Memory B cell (primary cell): ENCODE measurements at regions not wholly inside any gene's neighbourhood (a gene's known extent, or its start where the extent isn't known, plus 50 kb on each side); places are given as distances from the start of the nearest gene placed in this dataset.
A peak's percentile ranks its signal among the peaks of the same experiment; 100 is the strongest.

Experiments
- ATAC-seq: fragments of 150-1000 bp; cut with Tn5 transposase; 2 replicates; pipeline ENCODE4 v1.10.0; 2021; ENCODE audit warnings: low read depth, mild to moderate bottlenecking, moderate library complexity
- DNase-seq, 2 donors: peaks; one replicate each; pipeline ENCODE4 v3.0.0; 2022; ENCODE audit warnings: low spot score in 2 of 2
- H3K27ac Mint-ChIP-seq: one replicate; pipeline ENCODE4 v1.8.0; 2022; ENCODE audit warnings: mild to moderate bottlenecking, moderate library complexity, mixed read lengths
- H3K27me3 Mint-ChIP-seq: one replicate; pipeline ENCODE4 v1.8.0; 2022; ENCODE audit warnings: mixed read lengths
- H3K36me3 Mint-ChIP-seq: one replicate; pipeline ENCODE4 v1.8.0; 2022; ENCODE audit warnings: mild to moderate bottlenecking, mixed read lengths
- H3K4me1 Mint-ChIP-seq: one replicate; pipeline ENCODE4 v1.8.0; 2022; ENCODE audit warnings: mixed read lengths
- H3K4me3 Mint-ChIP-seq: one replicate; pipeline ENCODE4 v1.8.0; 2022; ENCODE audit warnings: mild to moderate bottlenecking, moderate library complexity, mixed read lengths
- H3K9me3 Mint-ChIP-seq: one replicate; pipeline ENCODE4 v1.8.0; 2022; ENCODE audit warnings: mixed read lengths

DNA sequence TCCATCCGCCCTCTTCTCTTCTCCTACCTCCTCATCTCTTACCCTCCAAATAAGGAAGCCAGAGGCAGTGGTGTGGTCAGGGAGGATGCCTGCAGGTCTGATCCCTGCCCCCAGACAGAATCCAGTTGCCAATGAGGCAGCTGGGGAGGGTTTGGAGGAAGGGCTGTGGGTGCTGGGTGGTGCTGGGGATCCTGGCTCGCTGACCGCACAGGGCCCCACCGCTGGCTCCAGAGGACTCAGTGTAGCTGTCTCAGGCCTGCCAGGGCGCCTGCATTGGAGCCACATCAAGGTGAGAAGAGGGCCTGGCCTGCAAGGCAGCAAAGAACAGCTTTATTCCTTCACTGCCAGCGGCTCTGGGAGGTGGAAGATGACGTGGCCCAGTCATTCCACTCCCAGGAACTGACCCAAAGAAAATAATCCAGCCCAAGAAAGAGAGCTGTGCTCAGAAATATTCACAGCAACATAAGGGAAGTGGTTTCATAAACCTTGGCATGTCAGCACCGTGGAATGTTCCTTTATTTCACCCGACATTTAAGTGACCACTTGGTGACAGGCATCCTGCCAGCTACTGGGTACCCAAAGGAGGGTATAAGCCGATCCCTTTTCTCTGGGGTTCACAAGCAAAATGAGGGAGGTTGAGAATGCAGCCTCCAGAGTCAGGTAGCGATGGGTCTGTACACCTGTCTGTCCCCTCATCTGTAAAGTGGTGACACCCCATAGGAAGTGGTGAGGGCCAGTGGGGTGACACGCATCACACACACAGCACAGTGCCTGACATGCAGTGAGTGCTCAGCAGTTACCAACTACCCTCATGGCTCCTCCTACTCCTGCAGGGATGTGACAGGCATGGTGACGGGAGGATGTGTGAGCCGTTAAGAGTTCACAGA is 125.1 kb downstream of the SNX5 start:
- H3K4me3 Mint-ChIP-seq, result no peak overlapping the region
- ATAC-seq (peak; percentile 67), DNase-seq (no peak)
- peaks cover 2% of the 10 kb centered on the region for H3K9me3 Mint-ChIP-seq
- H3K36me3 Mint-ChIP-seq, result no peaks in the 10 kb centered on the region
- H3K4me1 Mint-ChIP-seq, result peaks cover 39% of the 10 kb centered on the region
- peaks cover 5% of the 10 kb centered on the region for H3K27me3 Mint-ChIP-seq
- no peak overlapping the region for H3K27ac Mint-ChIP-seq

DNA sequence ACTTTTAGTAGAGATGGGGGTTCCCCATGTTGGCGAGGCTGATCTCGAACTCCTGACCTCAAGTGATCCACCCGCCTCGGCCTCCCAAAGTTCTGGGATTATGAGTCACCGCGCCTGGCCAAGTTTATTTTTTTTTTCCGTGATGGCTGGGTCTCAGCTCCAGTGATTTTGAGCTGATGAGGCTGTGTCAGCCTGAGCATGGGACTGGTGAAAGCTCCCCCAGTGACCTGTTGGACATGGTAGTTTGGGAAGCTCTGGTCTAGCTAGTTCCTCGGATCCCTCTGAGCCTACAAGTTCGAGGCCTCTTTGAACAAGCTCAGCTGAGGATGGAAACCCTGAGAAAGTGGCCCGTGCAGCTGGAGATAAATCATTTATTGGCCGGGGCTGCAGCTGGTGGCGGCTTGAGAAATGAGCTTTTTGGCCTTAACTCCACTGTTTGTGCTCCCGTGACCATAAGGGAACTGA is 126.8 kb downstream of the SNX5 start:
- H3K27me3 Mint-ChIP-seq, result peaks cover 5% of the 10 kb centered on the region
- H3K9me3 Mint-ChIP-seq, result peaks cover 2% of the 10 kb centered on the region
- H3K36me3 Mint-ChIP-seq, result no peaks in the 10 kb centered on the region
- ATAC-seq, result no peak
- H3K27ac Mint-ChIP-seq, result no peak overlapping the region
- H3K4me3 Mint-ChIP-seq, result no peak overlapping the region
- H3K4me1 Mint-ChIP-seq, result peaks cover 25% of the 10 kb centered on the region
- DNase-seq, result no peak

DNA sequence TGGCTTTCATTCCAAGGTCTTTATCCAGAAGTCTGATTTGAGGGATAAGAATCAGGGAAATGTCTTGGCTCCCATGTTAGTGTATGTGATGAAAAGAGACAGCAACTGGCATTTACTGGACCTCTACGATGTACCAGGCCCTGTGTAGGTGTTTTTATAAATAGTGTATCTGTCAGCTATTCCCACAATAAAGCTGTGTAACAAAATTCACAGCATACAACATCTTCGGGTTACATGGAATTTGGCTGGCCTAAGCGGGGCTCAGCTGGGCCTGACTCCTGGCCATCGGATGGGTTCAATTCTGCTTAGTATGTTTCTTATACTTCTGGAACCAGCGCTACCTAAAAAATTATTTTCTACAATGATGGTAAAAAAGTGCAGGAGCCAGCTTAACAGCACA is 128.2 kb downstream of the SNX5 start:
- no peak overlapping the region for H3K4me3 Mint-ChIP-seq
- H3K27ac Mint-ChIP-seq, result no peak overlapping the region
- H3K4me1 Mint-ChIP-seq, result peaks cover 15% of the 10 kb centered on the region
- H3K36me3 Mint-ChIP-seq, result no peaks in the 10 kb centered on the region
- ATAC-seq (no peak), DNase-seq (no peak)
- peaks cover 2% of the 10 kb centered on the region for H3K9me3 Mint-ChIP-seq
- peaks cover 5% of the 10 kb centered on the region for H3K27me3 Mint-ChIP-seq

DNA sequence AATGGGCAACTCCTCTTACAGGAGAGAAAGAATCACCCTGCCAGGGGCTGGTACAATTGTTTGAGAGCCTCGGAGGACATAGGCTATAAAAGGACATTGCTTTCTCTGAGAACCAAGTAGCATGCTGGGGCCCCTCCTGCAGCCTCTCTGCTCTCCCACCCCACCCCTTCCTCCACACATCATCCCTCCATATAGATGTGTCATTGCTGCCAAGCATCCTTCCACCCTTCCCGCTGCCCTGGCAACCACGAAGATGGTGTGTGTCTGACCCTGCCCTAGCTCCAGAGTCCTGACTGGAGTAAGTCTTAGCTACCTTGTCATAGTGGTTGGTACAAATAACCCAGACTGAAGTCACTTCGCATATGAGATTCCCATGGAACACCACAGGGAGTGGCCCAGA is 129.7 kb downstream of the SNX5 start:
- H3K4me1 Mint-ChIP-seq, result peaks cover 6% of the 10 kb centered on the region
- H3K4me3 Mint-ChIP-seq, result no peak overlapping the region
- H3K27ac Mint-ChIP-seq, result peak overlapping the region; percentile 0
- peaks cover 2% of the 10 kb centered on the region for H3K9me3 Mint-ChIP-seq
- no peaks in the 10 kb centered on the region for H3K36me3 Mint-ChIP-seq
- DNase-seq, result no peak
- peaks cover 4% of the 10 kb centered on the region for H3K27me3 Mint-ChIP-seq
- ATAC-seq, result no peak

DNA sequence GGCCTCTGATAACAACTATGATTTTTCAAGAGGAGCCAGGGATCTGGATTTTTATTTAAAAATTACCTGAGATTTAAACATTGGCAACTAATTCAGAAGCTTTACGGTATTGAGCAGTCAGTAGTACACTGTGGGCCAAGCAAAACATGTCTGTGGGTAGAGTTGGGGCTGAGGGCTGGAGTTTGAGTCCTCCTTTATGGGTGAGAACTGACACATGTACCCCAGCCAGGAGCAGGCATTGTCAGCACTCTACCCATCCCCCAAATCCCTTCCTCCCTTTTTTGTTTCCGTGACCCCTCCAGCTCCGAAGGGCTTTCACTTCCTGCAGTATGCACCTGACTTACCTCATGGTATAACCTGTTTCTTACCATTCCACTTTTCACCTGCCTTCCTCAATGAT is 131.4 kb downstream of the SNX5 start:
- no peak overlapping the region for H3K4me3 Mint-ChIP-seq
- peaks cover 2% of the 10 kb centered on the region for H3K9me3 Mint-ChIP-seq
- peaks cover 2% of the 10 kb centered on the region for H3K27me3 Mint-ChIP-seq
- ATAC-seq (no peak), DNase-seq (no peak)
- H3K4me1 Mint-ChIP-seq, result no peaks in the 10 kb centered on the region
- no peaks in the 10 kb centered on the region for H3K36me3 Mint-ChIP-seq
- H3K27ac Mint-ChIP-seq, result no peak overlapping the region

DNA sequence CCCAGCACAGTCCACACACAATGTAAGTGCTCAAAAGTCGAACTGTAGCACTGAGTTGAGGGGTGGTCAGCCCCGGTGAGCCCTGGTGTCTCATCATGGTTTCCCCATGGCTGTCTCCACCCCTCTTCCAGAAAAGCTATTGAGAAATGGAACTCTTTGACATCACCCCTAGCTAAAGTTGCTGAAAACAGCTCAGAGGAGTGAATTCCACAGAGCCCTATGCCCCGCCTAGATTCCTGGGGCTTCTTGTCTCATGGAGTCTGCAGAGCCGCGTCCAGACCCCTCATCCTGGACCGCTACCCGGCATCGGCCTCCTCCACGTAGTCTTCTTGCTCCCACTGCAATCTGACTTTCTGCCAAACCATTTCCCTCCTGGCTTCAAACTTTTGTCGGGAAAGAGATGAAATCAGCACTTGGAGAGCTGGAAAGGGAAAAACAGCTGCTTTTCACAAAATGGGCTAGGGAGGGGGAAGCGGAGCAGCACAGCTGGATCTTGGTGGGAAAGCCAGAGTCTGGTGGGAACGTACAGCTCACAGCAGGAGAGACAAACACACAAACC is 132.2 kb downstream of the SNX5 start:
- peaks cover 1% of the 10 kb centered on the region for H3K27me3 Mint-ChIP-seq
- H3K4me3 Mint-ChIP-seq, result no peak overlapping the region
- no peaks in the 10 kb centered on the region for H3K36me3 Mint-ChIP-seq
- no peak for ATAC-seq
- H3K9me3 Mint-ChIP-seq, result peaks cover 2% of the 10 kb centered on the region
- no peak for DNase-seq
- H3K4me1 Mint-ChIP-seq, result no peaks in the 10 kb centered on the region
- H3K27ac Mint-ChIP-seq, result no peak overlapping the region

DNA sequence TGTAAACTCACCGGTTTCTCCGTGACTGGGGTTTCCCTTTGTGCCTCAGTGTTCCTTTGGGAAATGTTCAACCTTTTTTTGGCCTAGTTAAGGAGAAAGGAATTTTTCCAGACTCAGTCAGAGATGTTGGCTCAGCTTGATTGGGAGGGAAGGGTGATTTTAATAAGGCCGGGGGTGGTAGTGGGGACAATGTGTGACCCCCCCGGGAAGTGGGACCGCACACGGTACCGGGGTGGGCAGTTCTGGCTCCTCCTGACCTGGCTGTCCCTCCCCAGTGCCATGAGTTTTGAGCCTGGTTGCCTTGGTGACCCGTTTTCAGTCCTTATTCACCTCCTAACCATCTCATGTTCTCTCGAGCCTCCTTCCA is 132.7 kb downstream of the SNX5 start:
- peaks cover 1% of the 10 kb centered on the region for H3K27me3 Mint-ChIP-seq
- H3K9me3 Mint-ChIP-seq, result peaks cover 2% of the 10 kb centered on the region
- no peak overlapping the region for H3K27ac Mint-ChIP-seq
- no peaks in the 10 kb centered on the region for H3K4me1 Mint-ChIP-seq
- no peak overlapping the region for H3K4me3 Mint-ChIP-seq
- no peak for DNase-seq
- no peaks in the 10 kb centered on the region for H3K36me3 Mint-ChIP-seq
- ATAC-seq, result no peak

DNA sequence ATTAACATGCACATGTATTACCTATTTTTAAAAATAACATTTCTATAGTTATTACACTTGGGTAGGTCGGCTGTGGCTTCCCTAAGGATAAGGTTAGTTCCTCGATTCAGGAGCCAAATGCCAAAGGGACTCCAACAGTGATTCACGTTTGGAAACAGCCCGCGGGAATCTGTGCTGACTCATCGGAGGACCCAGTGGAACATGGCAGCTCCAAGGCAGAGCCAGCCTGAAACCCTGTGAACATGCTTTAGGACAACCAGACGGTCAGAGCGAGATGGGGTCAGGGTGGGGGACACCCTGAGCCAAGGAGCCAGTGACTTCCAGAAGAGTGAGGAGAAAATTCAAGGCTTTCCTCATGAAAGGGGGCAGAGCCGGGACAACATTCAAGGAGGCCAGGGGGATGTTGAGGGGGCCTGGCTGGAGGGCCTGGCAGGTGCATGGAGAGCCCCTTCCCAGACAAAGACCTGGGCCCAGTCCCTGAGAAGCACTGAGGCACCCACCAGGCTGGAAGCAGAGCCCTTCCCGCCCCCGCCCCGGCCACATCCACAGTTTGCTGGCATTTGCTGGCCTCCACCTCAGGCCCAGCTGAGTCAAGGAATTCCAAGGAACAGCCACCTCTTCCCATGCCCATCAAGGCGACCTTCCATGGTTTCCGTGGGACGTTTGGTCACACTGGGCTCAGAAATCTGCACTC is 133.2 kb downstream of the SNX5 start:
- H3K27ac Mint-ChIP-seq, result no peak overlapping the region
- DNase-seq, result no peak
- H3K36me3 Mint-ChIP-seq, result no peaks in the 10 kb centered on the region
- no peaks in the 10 kb centered on the region for H3K4me1 Mint-ChIP-seq
- ATAC-seq, result no peak
- no peak overlapping the region for H3K4me3 Mint-ChIP-seq
- peaks cover 1% of the 10 kb centered on the region for H3K27me3 Mint-ChIP-seq
- peaks cover 2% of the 10 kb centered on the region for H3K9me3 Mint-ChIP-seq

DNA sequence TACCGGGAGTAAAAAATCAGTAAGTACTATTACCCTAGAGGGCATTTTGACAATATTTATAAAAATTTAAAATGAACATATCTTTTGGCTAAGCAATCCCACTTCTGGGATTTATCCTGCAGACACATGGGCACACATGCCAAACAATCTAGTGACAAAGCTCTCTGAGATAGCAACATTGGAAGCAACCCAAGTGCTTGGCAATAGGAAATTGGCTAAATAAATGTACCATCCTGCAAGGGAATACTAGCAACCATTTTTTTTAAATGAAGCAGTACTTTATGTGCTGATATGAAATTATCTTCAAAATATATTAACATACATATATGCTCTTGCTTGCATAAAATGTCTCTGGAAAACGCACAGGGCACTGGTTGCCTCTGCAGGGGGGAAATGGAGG is 133.8 kb downstream of the SNX5 start:
- no peak overlapping the region for H3K27ac Mint-ChIP-seq
- no peaks in the 10 kb centered on the region for H3K27me3 Mint-ChIP-seq
- no peak for DNase-seq
- no peaks in the 10 kb centered on the region for H3K36me3 Mint-ChIP-seq
- no peaks in the 10 kb centered on the region for H3K9me3 Mint-ChIP-seq
- H3K4me3 Mint-ChIP-seq, result no peak overlapping the region
- H3K4me1 Mint-ChIP-seq, result no peaks in the 10 kb centered on the region
- ATAC-seq, result no peak

DNA sequence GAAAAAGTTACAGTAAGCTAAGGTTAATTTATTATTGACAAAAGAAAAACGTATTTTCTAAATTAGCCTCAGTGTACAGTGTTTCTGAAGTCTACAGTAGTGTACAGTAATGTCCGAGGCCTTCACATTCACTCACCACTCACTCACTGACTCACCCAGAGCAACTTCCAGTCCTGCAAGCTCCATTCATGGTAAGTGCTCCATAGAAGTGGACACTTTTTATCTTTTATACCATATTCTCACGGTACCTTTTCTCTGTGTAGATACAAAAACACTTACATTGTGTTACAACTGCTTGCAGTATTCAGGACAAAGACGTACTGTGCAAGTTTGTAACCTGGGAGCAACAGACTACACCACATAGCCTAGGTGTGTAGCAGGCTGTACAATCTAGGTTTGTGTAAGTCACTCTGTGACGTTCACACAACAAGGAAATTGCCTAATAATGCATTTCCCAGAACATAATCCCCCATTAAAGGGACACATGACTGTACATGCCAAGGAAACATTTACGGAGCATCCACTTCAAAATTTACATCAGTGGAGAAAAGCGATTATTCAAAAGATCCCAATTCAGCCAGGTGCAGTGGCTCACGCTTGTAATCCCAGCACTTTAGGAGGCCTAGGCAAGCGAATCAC is 133.4 kb downstream of the BANF2 start:
- no peak overlapping the region for H3K4me3 Mint-ChIP-seq
- DNase-seq (no peak), ATAC-seq (no peak)
- no peaks in the 10 kb centered on the region for H3K4me1 Mint-ChIP-seq
- peaks cover 4% of the 10 kb centered on the region for H3K27me3 Mint-ChIP-seq
- no peak overlapping the region for H3K27ac Mint-ChIP-seq
- no peaks in the 10 kb centered on the region for H3K36me3 Mint-ChIP-seq
- no peaks in the 10 kb centered on the region for H3K9me3 Mint-ChIP-seq

DNA sequence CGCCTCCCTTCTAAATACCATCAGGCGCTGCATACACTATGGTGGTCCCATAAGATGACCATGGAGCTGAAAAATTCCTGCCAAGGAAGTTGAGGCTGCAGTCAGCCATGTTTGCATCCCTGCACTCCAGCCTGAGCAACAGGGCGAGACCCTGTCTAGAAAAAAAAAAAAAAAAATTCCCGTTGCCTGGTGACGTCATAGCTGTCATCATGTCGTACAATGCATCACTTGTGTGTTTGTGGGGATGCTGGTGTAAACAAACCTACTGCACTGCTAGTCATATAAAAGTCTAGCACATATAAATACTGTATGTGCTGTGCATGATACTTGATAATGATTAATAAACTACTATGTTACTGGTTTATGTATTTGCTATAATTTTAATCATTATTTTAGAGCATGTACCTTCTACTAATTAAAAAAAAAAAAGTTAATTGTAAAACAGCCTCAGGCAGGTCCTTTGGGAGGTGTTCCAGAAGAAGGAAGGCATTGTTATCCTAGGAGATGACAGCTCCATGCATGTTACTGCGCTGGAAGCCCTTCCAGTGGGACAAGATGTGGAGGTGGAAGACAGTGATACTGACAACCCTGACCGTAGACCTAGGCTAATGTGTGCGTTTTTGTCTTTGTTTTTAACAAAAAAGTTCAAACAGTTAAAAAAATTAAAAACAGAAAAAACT is 132.6 kb downstream of the BANF2 start:
- H3K4me3 Mint-ChIP-seq, result no peak overlapping the region
- DNase-seq (no peak), ATAC-seq (no peak)
- H3K27ac Mint-ChIP-seq, result no peak overlapping the region
- no peaks in the 10 kb centered on the region for H3K36me3 Mint-ChIP-seq
- peaks cover 5% of the 10 kb centered on the region for H3K27me3 Mint-ChIP-seq
- H3K4me1 Mint-ChIP-seq, result no peaks in the 10 kb centered on the region
- H3K9me3 Mint-ChIP-seq, result no peaks in the 10 kb centered on the region

DNA sequence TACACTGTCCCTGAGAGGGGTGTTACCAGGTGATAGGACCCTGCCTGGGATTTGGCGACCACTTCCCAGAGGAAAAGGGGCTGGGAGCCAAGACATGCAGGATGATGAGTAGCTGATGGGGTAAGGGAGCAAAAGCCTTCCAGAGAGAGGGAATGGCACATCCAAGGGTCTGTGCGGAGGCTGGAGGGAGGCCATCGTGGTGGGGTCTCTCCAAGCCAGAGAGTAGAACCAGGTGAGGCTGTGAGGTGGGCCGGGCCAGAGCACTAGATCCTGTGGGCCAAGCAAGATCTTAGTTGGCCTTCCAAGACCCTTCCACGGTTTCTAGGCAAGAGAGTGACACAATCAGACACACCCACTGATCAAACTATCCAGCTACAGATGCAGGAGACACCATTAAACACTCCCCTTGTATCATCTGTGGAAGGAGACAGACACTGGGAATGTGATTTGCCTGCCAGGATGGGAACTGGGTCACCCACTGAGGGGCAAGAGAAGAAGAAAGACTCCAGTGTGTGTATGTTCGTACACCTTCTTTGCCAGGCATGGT is 128.9 kb downstream of the BANF2 start:
- no peak overlapping the region for H3K4me3 Mint-ChIP-seq
- no peaks in the 10 kb centered on the region for H3K36me3 Mint-ChIP-seq
- DNase-seq (no peak), ATAC-seq (no peak)
- H3K27ac Mint-ChIP-seq, result no peak overlapping the region
- peaks cover 5% of the 10 kb centered on the region for H3K27me3 Mint-ChIP-seq
- no peaks in the 10 kb centered on the region for H3K9me3 Mint-ChIP-seq
- peaks cover 5% of the 10 kb centered on the region for H3K4me1 Mint-ChIP-seq

DNA sequence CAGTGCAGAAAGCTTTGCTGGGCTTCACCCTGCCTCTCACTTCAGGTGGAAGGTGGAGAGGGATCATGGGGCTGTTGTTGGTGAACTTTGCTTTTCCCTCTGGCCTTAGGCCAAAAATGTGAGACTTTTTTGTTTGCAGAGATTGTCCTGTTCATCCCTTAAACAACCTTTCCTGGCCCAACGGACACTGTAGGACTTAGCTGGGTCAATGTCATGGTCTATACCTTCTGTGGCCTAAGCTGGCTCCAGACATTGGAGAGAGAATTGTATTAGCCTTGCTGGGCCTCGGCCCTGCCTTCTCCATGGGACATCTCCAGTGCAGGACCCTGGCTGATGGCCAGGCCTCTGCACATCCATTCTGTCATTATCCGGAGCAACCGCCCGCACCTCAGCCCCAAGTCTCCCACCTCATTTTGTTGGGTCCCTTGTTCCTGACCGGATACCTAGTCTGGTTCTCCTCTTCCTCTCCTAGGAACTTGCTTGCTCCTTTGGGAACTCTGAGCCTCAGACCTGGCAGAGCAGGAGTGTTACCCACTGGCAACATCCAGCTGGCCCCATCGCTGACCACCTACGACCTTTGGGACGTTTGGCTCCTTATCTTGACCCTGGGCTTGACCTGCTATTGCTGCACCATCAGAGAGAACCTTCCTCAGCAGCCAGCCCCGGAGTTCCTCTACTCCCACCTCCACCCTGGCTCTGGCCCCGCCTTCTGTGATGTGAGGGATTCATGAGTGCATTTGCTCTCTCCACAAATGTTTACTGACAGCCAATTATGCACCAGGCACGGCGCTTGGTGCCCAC is 128.2 kb downstream of the BANF2 start:
- Mint-ChIP-seq H3K27me3 (peaks cover 5% of the 10 kb centered on the region), H3K4me1 (peaks cover 5% of the 10 kb centered on the region), H3K4me3 (no peak overlapping the region), H3K36me3 (no peaks in the 10 kb centered on the region), H3K9me3 (no peaks in the 10 kb centered on the region), H3K27ac (no peak overlapping the region)
- no peak for DNase-seq
- ATAC-seq, result no peak
